Suppressor macrophage (primary cell): ENCODE measurements at regions not wholly inside any gene's neighbourhood (a gene's known extent, or its start where the extent isn't known, plus 50 kb on each side); places are given as distances from the start of the nearest gene placed in this dataset.

Source experiments
- DNase-seq, 4 experiments: peaks; one replicate each; pipeline ENCODE4 v3.0.0-alpha.2; 2020 to 2022

DNA sequence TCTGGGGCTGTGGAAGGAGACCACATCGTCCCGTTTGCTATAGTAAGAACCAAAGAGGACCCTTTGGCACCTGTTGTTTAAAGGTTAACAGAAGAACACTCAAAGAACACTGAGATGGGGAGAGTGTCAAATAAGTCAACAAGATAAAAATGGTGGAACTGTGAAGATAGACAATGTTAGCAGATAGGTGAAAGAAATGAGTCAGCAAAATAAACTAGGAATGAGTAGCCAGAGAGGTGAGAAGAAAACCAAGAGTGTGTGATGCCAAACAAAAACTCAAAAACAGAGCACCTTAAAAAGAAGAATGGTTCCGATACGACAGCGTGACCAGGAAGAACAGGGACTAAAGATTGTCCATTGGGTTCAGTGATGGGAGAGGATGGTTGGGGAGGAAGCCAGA lies 74.7 kb upstream of the PIWIL1 start:
- no peak for DNase-seq

DNA sequence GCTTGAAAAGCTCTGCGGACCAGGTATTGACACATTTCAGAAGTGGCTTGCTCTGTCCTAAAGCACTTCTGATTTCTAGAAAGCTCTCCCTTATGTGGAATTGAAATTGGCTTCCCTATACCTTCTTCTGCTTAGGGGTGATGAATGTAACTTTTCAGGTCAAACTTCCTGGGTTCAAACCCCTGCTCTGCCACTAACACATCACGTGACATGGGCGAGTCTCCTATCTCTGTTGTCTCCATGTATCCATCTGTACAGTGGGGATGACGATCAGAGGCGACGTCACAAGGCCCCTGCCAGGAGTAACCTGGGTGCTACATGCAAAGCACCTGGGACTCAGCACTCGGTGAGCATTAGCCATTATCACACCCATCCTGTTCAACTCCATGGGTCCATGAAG lies 73.7 kb upstream of the PIWIL1 start:
- DNase-seq: no peak

DNA sequence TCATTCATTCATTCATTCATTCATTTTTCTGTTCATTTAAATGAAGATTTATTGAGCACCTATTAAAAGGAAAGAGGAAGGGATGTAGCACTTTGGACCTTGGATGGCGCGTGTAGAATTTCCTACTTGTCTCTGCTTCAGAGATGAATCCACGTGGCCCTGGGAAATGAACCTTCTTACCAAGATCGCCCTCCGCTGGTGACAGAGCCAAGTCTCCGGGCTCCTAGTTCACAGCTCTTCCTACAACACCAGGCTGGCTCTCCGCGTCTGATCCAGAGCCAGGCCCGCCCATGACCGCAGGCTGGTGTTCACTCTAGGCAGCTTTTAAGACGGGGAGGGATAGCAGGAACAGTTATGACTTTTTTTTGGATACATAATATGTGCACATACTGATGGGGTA lies 70.9 kb upstream of the PIWIL1 start:
- no peak for DNase-seq

- peak in 2 of 4 experiments; percentile 2 for DNase-seq
Observed at GRCh38 chr12:130280231-130280630, 57.5 kb upstream of the PIWIL1 start.

DNA sequence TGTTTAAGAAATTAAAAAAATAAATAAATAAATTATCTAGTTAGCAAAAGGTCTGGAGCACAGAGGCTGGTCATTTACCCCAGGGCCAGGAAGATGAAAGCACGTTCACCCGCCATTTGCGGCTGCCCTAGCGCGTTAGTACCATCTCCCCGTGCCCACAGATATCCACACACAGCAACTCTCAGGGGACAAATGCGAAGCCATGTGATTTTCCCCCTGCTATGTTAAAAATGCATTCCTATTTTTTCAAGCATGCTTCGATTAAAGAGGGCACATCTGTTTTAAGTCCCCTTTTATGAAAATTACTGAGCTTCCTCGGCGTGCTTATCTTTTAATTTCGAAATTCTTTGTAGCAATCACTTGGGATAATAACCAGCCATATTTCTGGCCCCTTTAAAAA lies 56.9 kb upstream of the PIWIL1 start:
- DNase-seq: no peak

- DNase-seq: peak; percentile 36 to 53 (median 42)
Observed at GRCh38 chr12:130281153-130281799, 56.4 kb upstream of the PIWIL1 start.

- no peak for DNase-seq
Observed at GRCh38 chr12:130286041-130286440, 51.6 kb upstream of the PIWIL1 start.

DNA sequence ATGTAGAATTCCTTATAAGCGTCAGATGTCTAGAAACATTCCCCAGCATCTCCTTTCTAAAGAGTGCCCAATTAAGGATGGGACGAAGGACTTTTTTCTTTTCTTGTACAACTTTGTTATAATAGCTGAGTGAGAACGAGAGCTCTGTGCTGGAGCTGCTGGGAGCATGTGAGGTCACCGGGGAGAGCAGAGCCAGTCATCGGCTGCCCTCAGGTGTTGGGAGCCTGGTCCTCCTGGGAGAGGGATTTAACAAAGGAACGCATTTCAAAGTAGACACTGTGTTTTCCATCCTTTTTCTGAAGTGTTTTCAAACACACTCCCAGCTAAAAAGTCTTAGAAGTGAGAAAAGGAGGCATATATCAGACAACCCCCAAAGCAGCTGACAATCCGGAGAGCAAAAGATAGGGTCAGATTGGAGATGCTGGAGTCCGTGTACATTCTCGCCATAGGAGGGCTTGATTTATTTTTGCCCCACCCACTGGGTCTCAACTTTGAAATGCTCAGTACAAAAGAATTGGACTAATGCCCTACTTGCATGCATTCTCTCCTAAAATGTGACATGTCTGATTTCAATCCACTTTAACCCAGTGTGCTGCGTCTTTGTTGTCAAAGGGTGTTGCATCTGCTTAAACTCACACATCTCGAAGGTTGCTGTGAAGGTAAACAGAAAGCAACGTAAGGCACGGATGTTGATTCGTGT lies 50.8 kb upstream of the PIWIL1 start:
- no peak for DNase-seq
